ENCODE measurements at regions not wholly inside any gene's neighbourhood (a gene's known extent, or its start where the extent isn't known, plus 50 kb on each side); places are given as distances from the start of the nearest gene placed in this dataset.
"Not testable (repeated sequence)": the region's sequence is repeated elsewhere in the genome, so short reads cannot be mapped to it uniquely, and the experiment has no call there.

DNA sequence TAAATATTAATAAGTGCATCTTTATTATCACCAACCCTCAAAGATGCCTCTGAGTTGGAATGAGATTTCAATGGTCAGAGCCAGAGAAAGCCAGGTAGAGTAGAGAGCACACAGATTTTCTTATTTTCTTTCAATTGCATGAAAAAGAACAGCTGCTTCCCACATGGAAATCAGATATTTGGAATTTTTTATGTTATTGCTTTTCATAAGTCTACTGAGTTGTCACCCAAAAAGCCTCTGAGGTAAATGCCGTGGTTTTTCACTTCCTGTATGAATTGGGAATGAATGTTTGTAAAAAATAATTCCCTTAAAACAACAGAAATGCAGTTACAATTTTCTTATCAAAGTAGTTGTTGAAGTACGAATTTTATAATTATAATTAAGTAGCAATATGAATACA, 563.1 kb downstream of the RFPL4B start:
- no peak overlapping the region for H3K27ac ChIP-seq
- no peak for TF ChIP-seq ZFX (IDR thresholded peaks at IDR 0.05)
- TF ChIP-seq, protein P1, sequence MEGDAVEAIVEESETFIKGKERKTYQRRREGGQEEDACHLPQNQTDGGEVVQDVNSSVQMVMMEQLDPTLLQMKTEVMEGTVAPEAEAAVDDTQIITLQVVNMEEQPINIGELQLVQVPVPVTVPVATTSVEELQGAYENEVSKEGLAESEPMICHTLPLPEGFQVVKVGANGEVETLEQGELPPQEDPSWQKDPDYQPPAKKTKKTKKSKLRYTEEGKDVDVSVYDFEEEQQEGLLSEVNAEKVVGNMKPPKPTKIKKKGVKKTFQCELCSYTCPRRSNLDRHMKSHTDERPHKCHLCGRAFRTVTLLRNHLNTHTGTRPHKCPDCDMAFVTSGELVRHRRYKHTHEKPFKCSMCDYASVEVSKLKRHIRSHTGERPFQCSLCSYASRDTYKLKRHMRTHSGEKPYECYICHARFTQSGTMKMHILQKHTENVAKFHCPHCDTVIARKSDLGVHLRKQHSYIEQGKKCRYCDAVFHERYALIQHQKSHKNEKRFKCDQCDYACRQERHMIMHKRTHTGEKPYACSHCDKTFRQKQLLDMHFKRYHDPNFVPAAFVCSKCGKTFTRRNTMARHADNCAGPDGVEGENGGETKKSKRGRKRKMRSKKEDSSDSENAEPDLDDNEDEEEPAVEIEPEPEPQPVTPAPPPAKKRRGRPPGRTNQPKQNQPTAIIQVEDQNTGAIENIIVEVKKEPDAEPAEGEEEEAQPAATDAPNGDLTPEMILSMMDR (conservative IDR thresholded peaks at IDR 0.05), result no peak

DNA sequence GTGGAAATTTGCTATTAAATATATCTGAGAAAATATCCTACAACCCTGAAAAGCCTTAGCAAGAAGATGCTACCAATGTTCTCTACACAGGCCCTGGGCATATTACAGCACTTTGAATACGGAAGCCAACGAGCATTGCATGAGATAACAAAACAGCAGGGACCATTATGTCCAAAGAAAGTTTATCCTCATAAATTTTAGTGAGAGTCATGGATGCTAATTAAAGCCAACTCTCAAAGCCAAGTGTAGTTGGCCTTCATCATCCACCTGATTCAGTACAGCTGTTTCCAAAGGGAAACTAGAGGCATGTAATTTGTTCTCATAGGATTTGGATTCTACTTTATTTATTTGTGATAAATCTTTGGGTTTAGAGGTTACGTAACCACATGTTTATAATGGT, 564.8 kb downstream of the RFPL4B start:
- TF ChIP-seq ZFX (IDR thresholded peaks at IDR 0.05), result no peak
- TF ChIP-seq, protein P1 (conservative IDR thresholded peaks at IDR 0.05), result no peak
- H3K27ac ChIP-seq, result no peak overlapping the region

DNA sequence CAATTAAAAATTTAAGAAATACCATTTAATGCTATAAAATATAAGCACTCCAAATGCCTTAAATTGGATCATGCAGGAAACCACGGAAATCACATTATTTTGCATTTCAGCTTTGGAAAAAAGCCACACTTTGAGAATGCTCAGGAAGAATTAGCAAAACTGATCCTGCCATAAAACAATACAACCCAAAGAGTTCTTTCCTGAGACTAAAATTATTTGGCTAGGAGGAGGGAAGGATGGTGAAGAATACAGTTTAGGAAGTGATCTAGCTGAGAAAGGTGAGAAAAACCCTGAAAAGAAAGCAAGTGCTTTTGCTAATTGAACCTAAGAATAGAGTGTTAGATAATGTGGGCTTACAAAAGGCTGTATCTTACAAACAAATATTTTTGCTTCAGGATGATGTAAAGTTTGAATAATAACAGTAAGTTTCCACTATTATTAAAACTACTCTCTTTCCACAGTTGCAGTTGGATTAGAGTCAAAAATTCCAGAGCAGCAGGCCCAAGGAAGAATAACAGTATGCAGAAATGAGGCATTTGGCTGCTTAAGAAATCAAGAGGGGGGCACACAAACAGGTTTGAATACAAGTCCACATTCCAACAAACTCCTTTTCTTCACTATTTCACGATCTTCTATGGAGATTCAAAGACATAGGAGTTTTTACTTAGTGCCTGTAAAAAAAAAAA, 565.4 kb downstream of the RFPL4B start:
- H3K27ac ChIP-seq, result no peak overlapping the region
- TF ChIP-seq ZFX (IDR thresholded peaks at IDR 0.05), result no peak
- TF ChIP-seq, protein P1 (conservative IDR thresholded peaks at IDR 0.05), result no peak

DNA sequence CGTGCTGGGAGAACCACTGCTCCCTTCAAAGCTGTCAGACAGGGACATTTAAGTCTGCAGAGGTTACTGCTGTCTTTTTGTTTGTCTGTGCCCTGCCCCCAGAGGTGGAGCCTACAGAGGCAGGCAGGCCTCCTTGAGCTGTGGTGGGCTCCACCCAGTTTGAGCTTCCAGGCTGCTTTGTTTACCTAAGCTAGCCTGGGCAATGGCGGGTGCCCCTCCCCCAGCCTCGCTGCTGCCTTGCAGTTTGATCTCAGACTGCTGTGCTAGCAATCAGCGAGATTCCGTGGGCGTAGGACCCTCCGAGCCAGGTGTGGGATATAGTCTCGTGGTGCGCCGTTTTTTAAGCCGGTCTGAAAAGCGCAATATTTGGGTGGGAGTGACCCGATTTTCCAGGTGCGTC, 572.6 kb downstream of the RFPL4B start:
- not testable (repeated sequence) for H3K27ac ChIP-seq

DNA sequence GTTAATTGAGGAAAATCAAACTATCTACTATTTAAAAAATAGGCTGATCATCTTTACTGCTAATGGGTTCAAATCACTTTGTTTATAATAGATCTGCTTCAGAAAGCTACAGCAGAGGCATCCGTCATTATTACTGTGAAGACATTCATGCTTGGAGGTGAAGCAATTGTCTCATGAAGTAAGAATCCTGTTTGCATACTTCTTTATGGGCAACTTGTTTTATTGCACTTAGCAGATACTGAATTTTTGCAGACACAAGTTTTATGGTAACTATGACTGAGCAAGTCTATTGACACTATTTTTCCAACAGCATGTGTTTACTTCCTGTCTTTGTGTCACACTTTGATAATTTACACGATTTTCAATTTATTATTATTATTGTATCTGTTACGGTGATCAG, 573.9 kb downstream of the RFPL4B start:
- no peak for TF ChIP-seq ZFX (IDR thresholded peaks at IDR 0.05)
- TF ChIP-seq, protein P1 (conservative IDR thresholded peaks at IDR 0.05), result no peak
- H3K27ac ChIP-seq, result no peak overlapping the region

DNA sequence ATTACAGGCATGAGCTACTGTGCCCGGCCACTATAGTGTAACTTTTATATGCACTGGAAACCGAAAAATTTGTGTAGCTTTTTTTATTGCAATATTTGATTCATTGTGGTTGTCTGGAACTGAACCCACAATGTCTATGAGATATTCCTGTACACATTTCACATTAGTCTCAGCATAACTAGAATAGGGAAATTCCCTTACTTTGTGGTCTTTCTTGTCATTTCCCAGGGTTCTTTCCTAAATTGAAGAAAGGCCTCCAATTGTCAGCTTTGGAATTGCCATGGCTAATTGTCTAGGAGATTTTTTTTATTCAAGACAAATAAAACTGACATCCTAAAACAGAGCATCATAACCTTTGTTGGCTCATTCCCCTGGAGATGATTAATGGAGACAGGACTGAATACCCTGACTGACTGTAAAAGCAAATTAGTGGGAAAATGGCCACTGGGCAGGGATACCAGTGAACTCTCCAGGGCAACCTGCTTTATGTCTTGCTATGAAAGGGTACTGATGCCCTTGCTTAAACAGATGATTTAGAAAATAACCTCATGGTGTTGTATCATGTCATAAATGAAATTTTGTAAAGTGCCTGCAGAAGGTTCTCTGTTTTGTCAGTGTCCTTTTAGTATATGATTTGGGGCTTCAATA, 576.9 kb downstream of the RFPL4B start:
- H3K27ac ChIP-seq, result no peak overlapping the region
- TF ChIP-seq, protein P1 (conservative IDR thresholded peaks at IDR 0.05), result no peak
- no peak for TF ChIP-seq ZFX (IDR thresholded peaks at IDR 0.05)

DNA sequence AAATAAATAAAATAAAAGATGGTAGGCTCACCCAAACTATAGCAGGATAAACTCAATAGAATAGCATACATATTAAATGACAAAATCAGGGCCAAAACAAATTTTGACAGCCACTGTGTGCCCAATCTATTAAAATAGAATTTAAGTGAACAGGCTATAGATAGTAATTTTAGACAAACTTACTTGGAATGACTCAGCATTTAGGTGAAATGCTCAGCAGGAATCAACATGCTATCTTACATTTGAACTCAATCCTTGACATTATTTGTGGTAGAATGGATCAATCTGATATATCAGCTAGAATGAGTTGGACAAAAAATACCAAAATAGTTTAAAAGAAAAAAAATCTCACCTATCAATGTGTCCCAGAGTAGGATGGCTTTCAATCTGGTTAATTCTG, 578.6 kb downstream of the RFPL4B start:
- H3K27ac ChIP-seq, result no peak overlapping the region
- TF ChIP-seq ZFX (IDR thresholded peaks at IDR 0.05), result no peak
- TF ChIP-seq, protein P1 (conservative IDR thresholded peaks at IDR 0.05), result no peak

Measured in C4-2B (cell line).